ENCODE measurements at regions not wholly inside any gene's neighbourhood (a gene's known extent, or its start where the extent isn't known, plus 50 kb on each side); places are given as distances from the start of the nearest gene placed in this dataset.

DNA sequence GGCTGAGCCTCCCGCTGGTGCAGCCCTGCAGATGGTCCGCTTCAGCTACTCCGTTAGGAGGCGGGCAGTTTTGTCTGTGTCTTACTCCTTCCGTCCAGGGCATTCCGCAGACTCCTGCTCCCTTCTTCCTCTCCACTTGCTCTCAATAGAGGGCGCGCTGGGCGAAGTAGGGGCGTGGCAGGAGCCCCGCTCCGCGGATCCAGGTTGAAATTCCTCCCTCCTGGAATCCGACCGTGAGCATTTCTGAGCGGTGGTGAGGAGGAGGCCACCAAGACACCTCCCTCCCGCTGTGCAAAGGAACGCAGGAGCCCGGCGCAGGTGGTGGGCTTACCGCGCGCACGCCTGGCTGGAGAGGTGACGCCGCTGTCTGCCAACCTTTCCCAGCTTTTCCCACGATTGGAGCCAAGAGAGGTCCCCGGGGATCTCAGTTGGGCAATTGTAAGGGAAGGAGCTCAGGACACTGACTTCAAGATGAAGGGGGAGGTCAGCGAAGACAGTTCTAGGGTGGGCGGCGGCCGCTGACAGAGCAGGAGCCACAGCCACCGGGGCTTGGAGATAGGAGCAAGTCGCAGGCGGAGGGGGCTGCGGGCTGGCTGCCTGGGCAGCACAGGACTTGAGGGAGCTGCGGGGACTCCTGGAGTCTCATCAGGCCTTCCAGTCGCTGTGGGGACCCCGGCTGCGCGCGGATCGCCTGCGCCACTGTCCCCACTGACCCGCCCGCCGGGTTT lies 1011.3 kb downstream of the XPNPEP1 start:
- H3K36me3 ChIP-seq, result no peaks in the 10 kb centered on the region
- no peaks in the 10 kb centered on the region for H3K9me3 ChIP-seq
- peak; percentile 76 for DNase-seq
- H3K27me3 ChIP-seq, result no peaks in the 10 kb centered on the region
- 0 out of 2 replicates have a peak, but pooled peaks cover 4% of the 10 kb centered on the region for H3K4me1 ChIP-seq
- H3K4me3 ChIP-seq (ENCODE audit: low read depth, low read length), result peak overlapping the region; percentile 80
- TF ChIP-seq, protein P1, sequence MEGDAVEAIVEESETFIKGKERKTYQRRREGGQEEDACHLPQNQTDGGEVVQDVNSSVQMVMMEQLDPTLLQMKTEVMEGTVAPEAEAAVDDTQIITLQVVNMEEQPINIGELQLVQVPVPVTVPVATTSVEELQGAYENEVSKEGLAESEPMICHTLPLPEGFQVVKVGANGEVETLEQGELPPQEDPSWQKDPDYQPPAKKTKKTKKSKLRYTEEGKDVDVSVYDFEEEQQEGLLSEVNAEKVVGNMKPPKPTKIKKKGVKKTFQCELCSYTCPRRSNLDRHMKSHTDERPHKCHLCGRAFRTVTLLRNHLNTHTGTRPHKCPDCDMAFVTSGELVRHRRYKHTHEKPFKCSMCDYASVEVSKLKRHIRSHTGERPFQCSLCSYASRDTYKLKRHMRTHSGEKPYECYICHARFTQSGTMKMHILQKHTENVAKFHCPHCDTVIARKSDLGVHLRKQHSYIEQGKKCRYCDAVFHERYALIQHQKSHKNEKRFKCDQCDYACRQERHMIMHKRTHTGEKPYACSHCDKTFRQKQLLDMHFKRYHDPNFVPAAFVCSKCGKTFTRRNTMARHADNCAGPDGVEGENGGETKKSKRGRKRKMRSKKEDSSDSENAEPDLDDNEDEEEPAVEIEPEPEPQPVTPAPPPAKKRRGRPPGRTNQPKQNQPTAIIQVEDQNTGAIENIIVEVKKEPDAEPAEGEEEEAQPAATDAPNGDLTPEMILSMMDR (IDR thresholded peaks at IDR 0.05; ENCODE audit: low read depth, low read length), result peak; percentile 68

DNA sequence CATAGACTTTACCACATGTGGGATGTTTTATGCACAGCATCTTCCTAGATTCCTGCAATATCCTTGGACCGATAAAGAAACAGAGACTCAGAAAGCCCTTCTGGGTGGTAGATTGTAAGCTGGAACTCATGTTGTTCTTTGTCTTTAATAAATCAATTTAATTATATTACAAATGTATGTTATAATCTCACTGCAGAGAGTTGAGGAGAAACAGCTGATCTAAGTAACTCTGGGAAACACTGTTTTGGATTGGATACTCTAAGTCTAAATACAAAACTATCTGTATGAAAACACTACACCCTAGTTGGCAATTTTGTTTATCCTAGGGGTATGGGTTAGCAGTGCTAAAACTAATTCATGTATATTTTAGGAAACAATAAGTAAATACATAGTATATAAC lies 1015.2 kb downstream of the XPNPEP1 start:
- H3K9me3 ChIP-seq, result no peaks in the 10 kb centered on the region
- DNase-seq, result no peak
- no peaks in the 10 kb centered on the region for H3K27me3 ChIP-seq
- H3K4me1 ChIP-seq, result peaks cover 14% of the 10 kb centered on the region; the same call in 1 of the 2 replicates
- no peak overlapping the region for H3K4me3 ChIP-seq (ENCODE audit: low read depth, low read length)
- no peaks in the 10 kb centered on the region for H3K36me3 ChIP-seq
- TF ChIP-seq, protein P1 (IDR thresholded peaks at IDR 0.05; ENCODE audit: low read depth, low read length), result no peak

DNA sequence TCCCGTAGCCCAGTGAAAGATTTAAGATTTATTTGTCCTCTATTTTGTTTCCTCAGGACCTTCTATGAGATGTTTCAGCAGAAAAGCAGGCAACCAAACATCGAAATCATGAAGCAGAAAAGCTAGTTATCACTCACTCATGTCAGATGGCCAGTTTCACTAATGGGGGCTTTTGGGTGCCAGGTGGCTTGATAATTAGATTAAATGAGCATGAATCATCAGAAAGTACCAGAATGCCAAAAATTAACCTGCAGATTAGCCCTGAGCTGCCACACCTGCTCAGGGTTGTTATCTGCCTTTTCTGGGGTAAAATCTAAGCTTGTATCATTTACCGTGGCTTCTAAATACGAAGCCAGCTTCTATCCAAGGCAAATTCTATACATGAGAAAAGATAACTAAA lies 1017.5 kb downstream of the XPNPEP1 start:
- Histone ChIP-seq H3K27me3 (no peaks in the 10 kb centered on the region), H3K4me3 (ENCODE audit: low read depth, low read length) (no peak overlapping the region), H3K36me3 (no peaks in the 10 kb centered on the region), H3K4me1 (peaks cover 14% of the 10 kb centered on the region; the same call in 1 of the 2 replicates), H3K9me3 (no peaks in the 10 kb centered on the region)
- DNase-seq, result peak; percentile 45
- TF ChIP-seq, protein P1 (IDR thresholded peaks at IDR 0.05; ENCODE audit: low read depth, low read length), result no peak

DNA sequence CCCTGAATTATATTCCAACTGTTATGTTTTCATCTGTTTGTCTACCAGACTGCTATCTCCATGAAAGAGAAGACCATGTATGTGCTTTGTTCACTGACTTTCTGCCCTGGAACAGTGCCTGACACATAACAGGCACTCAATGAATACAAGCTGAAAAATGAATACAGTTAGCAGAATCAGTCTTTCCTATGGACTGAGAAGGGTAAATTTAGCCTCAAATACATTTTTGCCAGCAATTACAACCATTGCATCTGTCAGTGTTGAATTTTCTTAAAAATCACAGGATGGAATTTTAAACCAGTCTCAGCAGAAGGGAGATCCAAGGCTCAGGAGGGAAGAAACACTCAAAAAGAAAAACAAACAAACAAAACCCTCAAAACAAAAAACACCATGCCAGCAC lies 1018.1 kb downstream of the XPNPEP1 start:
- H3K36me3 ChIP-seq, result no peaks in the 10 kb centered on the region
- no peaks in the 10 kb centered on the region for H3K9me3 ChIP-seq
- H3K4me1 ChIP-seq, result peaks cover 10% of the 10 kb centered on the region; the same call in 1 of the 2 replicates
- peak overlapping the region; percentile 7; the same call in 1 of the 2 replicates for H3K4me3 ChIP-seq (ENCODE audit: low read depth, low read length)
- TF ChIP-seq, protein P1 (IDR thresholded peaks at IDR 0.05; ENCODE audit: low read depth, low read length), result no peak
- H3K27me3 ChIP-seq, result no peaks in the 10 kb centered on the region
- no peak for DNase-seq

DNA sequence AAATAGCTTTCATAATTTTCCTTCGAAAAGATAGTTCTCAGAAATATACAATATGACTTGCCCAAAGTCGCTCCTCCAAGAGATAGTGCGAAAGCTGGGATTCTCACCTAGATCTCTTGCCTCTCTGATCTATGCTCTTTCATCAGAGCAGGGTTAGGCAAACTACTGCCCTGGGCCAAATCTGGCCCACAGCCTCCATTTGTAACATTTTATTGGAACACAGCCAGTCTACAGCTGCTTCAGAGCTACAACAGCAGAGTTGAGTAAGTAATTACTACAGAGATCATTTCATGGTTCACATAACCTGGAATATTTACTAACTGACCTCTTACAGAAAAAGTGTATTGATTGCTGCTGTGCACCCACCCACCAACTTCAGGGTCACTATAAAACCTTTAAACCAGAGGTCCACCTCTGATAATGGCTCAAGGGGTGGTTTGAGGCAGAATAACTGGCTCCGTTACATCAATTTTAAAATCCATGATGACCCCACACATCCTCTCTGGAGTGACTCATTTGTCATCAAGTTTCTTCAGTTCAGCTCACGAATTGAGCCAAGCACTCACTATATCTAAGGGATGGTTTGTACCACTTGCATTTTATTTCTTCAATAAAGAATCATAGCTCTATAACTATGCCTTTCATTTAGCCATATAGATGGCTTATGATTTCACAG lies 1019.0 kb downstream of the XPNPEP1 start:
- H3K36me3 ChIP-seq, result no peaks in the 10 kb centered on the region
- no peaks in the 10 kb centered on the region for H3K9me3 ChIP-seq
- TF ChIP-seq, protein P1 (IDR thresholded peaks at IDR 0.05; ENCODE audit: low read depth, low read length), result no peak
- no peaks in the 10 kb centered on the region for H3K27me3 ChIP-seq
- H3K4me3 ChIP-seq (ENCODE audit: low read depth, low read length), result peak overlapping the region; percentile 21
- H3K4me1 ChIP-seq, result peaks cover 10% of the 10 kb centered on the region
- peak; percentile 34 for DNase-seq
